Ramos (cell line): ENCODE measurements at regions not wholly inside any gene's neighbourhood (a gene's known extent, or its start where the extent isn't known, plus 50 kb on each side); places are given as distances from the start of the nearest gene placed in this dataset.
"Not testable (repeated sequence)": the region's sequence is repeated elsewhere in the genome, so short reads cannot be mapped to it uniquely, and the experiment has no call there.

Experiments
- in situ Hi-C: fragments of 300-500 bp; cut with MboI; formaldehyde crosslinking; loops from one replicate; pipeline ENCODE4 v1.14.3; 2022; ENCODE audit warnings: low sequenced_read_pairs; ENCODE audit not compliant: unreplicated experiment

- in situ Hi-C loops, result loop anchor here (5.0 kb wide), 1 partner anchor 315 kb away; no protein-coding TSS in a partner anchor
Measured at GRCh38 chr4:9702019-9702418, 79.4 kb upstream of the DRD5 start.

- in situ Hi-C loops, result loop anchor here (5.0 kb wide), 1 partner anchor 315 kb away; no protein-coding TSS in a partner anchor
Measured at GRCh38 chr4:9702696-9703095, 78.7 kb upstream of the DRD5 start.

- in situ Hi-C loops, result loop anchor here (5.0 kb wide), 1 partner anchor 314 kb away; no protein-coding TSS in a partner anchor
Measured at GRCh38 chr4:9703391-9703790, 78.0 kb upstream of the DRD5 start.

- in situ Hi-C loops, result loop anchor here (5.0 kb wide), 1 partner anchor 313 kb away; no protein-coding TSS in a partner anchor
Measured at GRCh38 chr4:9704126-9704525, 77.3 kb upstream of the DRD5 start.

- in situ Hi-C loops, result loop anchor here (5.0 kb wide), 1 partner anchor 313 kb away; no protein-coding TSS in a partner anchor
Measured at GRCh38 chr4:9704551-9705332, 76.7 kb upstream of the DRD5 start.

- in situ Hi-C loops, result not testable (repeated sequence)
Measured at GRCh38 chr4:9707281-9707680, 74.2 kb upstream of the DRD5 start.

- in situ Hi-C loops, result not testable (repeated sequence)
Measured at GRCh38 chr4:9707936-9708335, 73.5 kb upstream of the DRD5 start.

GRCh38 chr4:9709724-9710123 lies 71.7 kb upstream of the DRD5 start:
- in situ Hi-C loops, result no loop called here

GRCh38 chr4:9715271-9715670 lies 66.2 kb upstream of the DRD5 start:
- in situ Hi-C loops, result not testable (repeated sequence)

- in situ Hi-C loops, result no loop called here
Measured at GRCh38 chr4:9716093-9716492, 65.3 kb upstream of the DRD5 start.

- in situ Hi-C loops, result not testable (repeated sequence)
Measured at GRCh38 chr4:9718246-9718939, 63.0 kb upstream of the DRD5 start.

GRCh38 chr4:9722131-9722530 lies 59.3 kb upstream of the DRD5 start:
- in situ Hi-C loops, result not testable (repeated sequence)
